ENCODE measurements at regions not wholly inside any gene's neighbourhood (a gene's known extent, or its start where the extent isn't known, plus 50 kb on each side); places are given as distances from the start of the nearest gene placed in this dataset.

DNA sequence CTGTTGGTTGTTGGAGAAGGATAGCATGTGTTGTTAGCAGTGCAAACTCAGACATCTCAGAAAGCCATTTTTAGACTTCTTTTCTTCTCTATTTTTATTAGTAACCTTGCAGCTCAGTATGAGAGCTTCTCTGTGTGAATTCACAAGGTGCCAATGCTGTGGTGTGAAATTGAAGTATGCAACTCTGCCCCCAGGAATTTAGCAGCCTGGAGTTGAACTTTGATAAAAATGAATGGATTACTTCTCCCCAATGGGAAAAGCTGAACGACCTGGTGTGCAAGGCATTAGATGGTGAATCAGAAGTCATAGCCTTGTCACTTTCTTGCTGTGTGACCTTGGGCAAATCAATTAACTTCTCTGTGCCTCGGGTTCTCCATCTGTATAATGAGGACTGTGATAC is 512.3 kb upstream of the PCDH9 start:
- TF ChIP-seq ZNF274 (IDR thresholded peaks at IDR 0.05; ENCODE audit: low read depth, low read length) (no peak), SUZ12 (IDR thresholded peaks at IDR 0.05; ENCODE audit: extremely low read depth, insufficient read depth, insufficient read length) (no peak), YY1 (IDR thresholded peaks at IDR 0.05; ENCODE audit: insufficient read depth, insufficient read length) (no peak)
